Stimulated activated CD8-positive, alpha-beta memory T cell treated with anti-CD3 and anti-CD28 coated beads, Interleukin-4, amount 100 ng/mL, for 4 hours (primary cell): ENCODE measurements at regions not wholly inside any gene's neighbourhood (a gene's known extent, or its start where the extent isn't known, plus 50 kb on each side); places are given as distances from the start of the nearest gene placed in this dataset.

Source experiments
- DNase-seq, 2 donors: peaks; one replicate each; pipeline ENCODE4 v3.0.0-alpha.2; 2020; ENCODE audit warnings: low read depth in 2 of 2, low spot score in 1 of 2

DNA sequence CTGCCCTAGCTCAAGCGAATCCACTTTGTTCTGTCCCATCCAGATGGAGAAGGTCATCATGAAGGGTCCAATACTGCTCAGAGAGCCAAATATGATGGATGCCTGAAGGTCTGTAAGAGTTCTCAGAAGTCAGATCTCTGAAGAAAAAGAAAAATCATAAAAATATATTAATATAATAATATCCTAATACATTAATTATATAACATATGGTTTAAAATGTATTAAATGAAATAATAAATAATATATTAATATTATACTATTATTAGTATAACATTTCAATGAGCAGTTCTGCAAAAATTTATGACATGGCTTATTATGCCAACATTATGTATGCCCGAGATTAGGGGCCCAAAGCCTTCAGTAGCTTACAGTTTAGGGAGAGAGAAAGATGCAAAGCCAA is 78.2 kb upstream of the GPR12 start:
- DNase-seq, result no peak

DNA sequence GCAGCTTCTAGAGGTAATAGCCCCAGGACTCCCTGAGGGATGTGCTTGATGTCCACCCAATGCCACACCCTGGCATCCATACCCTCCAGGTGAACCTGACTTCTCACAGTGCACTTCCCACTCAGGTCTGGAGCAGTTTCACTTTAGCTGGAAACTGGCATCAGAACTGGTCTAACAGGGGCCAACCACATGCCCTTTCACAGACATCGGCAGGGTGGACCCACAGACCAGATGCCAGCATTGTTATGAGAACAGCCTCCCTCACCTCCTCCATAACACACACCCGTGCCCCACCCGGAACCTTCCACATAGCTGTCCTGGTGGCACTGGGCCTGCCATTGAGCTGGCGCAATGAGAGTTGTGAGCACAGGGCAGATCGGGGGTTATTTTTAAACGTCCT is 77.4 kb upstream of the GPR12 start:
- no peak for DNase-seq

DNA sequence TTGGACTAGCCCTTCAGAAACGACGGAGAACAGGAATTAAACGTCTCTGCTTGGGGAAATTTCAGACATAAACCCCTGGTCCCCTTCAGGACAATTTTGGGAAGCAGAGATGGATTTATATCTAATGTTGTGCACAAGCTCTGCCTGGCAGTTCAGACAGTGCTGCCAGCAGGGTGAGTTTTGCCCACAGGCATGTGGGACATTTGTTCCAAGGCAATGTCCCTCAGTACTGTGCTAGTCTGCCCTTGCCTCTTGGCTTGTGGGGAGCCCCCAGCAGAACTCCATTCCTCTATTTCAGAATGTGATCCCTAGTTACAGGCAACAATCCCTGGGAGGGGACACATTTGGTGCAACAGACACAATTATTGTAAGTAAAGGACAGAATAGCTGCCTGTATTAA is 76.5 kb upstream of the GPR12 start:
- no peak for DNase-seq

DNA sequence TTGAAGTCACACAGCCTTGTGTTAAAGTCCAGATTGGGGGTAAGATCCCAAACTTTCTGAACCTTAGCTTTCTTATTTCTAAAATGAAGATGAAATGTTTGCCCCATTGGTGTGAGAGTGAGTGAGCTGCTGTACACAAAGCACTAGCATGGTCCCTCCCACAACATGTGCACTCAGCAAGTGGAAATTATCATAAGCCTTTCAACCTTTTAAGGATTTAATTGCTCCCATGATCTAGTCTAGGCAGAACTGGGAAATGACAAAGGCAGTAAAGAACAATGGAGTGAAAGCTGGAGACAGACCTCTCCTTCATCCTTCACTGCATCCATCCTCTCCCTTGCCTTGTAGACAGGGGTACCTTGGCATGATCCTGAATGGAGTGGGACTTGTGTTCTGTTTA is 76.0 kb upstream of the GPR12 start:
- no peak for DNase-seq

DNA sequence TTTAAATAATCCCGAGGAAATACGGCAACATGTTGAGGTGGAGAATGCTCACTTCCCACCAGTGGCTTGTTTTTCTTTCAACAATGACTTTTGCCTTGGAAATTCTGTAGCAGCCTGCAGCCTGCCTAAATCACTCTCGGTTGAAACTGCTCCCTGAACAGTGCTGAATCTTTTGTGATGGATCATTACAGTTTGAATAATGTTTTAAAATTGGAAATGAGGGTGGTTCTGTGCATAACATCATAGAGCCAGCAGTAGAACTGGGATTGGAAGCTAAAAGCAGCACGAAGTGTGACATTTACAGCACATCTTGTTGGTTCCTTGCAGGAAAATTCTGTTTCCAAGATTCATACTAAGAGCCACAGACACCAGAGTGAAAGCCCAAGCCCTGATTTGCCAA is 74.1 kb upstream of the GPR12 start:
- no peak for DNase-seq

DNA sequence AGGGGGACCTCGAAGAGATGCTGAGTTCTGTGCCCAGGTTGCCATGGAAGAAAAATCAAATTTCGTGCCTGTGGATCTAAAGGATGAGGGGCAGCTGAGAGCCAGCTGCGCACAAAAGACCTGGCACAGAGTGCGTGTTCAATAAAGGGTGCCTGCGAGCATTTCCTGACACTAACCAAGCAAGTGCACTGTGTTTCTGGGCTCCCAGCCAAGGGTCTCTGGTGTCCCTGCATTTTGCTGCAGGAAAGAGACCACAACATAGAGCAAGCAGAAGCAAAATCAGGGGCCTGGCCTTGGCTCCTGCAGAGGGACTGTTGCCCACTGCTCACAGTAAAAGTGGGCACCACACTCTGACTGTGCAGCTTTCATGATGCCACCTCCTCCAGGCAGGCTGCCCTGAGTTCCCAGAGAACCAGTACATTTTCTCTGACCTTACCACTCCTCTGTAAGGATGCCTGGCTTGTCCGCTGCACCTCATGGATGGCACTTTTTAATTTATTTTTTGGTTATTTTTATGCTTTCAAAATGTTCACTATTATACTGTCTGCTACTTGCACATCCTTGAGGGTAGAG is 70.8 kb upstream of the GPR12 start:
- no peak for DNase-seq

DNA sequence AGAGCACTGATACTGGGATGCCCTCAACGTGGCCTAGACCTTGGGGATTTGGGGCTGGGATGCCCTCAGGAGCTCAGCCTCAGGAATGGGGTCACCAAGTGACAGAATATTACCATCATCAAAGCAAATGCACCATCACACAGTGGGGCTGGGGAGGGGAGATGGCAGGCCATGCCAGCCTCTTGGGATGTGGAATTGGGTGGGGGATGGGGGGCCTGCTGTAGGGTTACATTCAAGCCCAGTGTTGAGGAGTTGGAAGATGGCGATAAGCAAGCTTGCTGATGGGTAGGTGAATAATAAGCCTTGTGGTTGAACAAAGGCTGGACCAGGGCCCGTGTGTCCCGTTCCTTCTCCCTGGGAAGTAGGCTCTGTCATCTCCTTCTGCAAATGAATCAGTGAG is 69.1 kb upstream of the GPR12 start:
- DNase-seq, result no peak

DNA sequence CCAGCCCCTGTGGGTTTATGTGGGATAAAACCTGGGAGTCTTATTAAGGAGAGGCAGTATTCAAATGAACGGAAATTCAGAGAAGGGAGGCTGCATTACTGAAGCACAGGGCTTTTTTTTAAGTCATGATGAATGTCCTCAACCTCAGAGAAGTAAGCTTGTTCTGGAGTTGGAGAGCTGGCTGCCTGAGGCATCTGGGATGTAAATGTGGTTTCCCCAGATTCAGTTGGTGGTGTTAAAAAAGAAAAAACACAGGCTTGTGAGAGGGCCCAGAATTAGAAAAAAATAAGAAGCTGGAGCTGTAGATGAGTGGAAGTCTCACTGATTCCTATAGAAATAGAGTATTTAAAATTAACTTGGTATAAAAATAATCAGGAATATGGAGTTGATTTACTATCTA is 64.0 kb upstream of the GPR12 start:
- DNase-seq, result no peak

DNA sequence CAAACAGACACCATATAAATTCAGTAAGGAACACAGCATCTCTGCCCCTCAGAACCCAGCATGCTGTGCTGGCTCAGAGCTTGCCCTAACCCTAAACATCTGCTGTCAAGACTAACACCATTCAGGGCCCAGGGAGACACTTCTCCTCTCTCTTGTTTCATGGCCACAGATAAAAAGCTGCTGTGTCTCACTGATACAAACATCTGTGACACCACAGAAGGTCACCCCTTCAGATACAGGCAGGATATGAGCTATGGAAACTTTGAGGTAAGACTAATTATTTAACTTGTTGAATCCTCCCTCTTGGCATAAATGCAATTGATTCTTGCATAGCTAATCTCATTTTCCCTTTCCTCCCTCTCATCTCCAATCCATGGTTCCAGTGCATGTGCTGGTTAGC is 61.6 kb upstream of the GPR12 start:
- DNase-seq, result no peak

DNA sequence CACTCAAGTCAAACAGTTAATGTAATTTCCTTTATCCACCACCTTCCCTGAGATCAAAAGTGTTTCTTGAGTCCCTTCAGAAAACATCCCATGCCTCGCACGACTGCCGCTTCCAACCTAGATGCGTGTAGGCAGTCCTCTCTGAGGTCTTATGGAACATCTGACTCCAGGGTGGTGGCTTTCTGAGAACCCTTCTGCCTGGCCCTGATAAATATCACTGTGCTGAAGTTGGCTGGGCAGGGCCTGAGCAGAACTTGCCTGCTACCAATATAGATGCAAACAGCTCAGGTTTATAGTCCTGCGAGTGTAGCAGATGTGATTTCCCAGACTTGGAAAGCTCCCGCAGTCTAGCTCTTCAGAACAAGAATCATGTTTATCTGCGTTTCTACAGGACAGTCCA is 61.1 kb upstream of the GPR12 start:
- DNase-seq, result no peak

DNA sequence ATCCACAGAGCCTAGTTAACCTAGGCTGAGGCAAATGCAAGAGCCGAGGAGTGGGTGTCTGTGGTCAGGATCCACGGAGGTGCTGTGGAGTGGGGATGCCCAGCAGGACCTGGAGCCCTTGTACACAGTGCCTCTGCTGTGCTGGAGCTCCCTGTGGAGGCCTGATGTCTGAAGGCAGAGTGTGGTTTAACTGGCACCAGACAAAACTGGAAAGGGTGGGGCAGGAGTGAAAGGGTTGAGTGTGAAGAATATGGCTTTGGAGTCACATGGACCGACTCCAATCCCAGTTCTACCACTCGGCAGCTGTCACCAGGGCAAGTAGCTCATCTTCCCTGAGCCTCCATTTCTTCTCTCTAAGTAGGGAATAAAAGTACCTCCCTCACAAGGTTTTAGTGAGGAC is 60.3 kb upstream of the GPR12 start:
- DNase-seq, result no peak

DNA sequence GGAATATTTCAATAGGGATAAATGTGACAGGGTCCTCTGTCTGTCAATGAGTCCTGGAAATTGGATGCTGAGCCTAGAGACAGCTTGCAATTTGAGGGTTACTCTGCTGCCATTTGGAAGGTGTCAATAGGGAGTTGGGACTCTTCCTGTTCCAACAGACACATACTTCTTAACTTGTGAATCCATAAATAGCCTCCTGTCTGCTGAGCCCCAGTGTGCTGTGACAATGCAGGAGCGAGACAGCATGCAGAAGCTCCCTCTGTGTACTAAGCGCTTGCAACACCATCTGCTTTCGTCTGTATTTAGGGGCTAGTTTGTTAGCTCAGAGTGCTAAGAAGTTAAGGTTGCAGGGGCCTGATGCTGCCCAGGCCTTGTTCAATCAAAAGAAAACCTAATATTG is 58.5 kb upstream of the GPR12 start:
- no peak for DNase-seq

DNA sequence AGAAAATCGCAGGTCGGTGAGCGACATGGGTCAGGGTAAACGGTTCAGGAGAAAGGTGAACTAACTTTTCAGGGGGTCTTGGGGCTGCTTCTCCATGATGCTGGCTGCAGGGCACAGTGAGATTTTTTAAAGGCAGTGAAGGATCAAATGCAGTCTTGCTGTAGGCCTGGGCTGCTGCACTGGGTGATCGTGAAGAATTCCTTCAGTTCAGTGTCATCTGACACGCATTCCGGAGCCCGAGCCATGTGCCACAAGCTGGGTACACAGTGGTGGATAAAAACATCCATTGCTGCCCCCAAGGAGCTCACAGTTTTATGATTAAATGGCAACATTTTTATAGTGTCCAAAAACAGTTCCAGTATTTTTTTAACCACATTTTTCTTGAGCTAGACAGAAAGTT is 56.3 kb upstream of the GPR12 start:
- no peak for DNase-seq

DNA sequence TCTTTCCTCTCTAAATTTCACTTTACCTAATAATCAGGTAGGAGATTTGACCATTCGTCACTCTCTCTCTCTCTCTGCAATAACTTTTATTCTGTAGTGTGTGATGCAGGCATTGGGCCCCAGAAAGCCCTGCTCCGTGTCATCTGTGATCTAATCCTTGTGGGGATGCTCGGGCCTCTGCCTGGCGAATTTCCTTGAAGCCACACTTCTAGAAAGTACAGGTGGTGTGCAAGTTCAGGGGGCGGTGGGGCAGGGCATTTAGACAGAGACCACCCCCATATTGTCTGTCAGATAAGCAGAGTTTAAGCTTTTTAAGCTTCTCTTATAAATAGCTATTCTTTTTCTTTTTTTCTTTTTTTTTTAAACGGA is 53.4 kb upstream of the GPR12 start:
- no peak for DNase-seq

DNA sequence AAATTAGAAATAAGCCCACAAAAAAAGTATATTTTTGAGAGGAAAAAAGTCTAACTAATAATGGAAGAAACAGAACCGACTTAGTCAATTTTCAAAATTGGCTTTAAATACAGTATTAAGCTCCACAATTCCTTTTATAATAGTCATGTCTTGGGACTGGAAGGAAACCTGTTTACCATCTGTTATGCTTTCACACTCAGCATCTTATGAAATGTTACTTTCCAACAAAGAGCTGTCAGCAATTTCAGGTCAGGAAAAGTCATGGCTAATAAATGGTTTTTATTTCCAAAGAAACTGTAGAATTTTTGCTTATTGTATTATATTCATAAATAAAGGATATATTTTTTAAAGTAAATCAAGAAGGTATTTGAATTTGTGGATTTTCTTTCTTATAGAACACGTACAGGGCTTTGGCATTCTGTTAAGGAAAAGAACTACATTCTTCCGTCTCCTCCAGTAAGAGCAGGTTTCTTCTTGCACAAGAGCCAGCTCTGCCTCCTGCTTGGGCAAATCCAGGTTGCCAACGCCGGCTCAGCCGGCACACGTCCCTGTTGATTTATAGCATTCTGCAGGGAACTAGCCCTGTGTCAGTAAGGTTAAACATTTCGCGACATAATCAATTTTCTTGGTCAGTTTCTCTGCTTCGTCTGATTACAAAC is 52.9 kb upstream of the GPR12 start:
- DNase-seq, result no peak

DNA sequence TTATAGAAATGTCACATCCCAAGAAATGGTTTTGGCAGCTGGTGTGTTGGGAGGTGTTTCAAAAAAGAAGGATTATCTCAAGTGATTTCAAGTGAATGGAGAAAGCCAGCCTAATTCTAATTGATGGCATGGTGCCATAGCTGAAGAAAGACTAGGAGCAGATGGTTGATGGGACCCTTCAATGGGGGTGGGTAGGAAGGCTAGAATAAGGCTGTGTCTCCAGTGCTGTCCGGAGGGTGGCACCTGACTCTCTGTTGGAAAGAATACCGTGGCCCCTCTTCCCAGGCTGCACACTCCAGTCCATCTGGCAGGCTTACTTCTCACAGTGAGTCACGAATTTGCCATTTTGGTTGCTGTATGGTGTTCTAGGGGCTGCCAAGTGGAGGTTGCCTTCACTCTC is 51.0 kb upstream of the GPR12 start:
- DNase-seq, result no peak
